IPS-15b (cell line): ENCODE measurements at regions not wholly inside any gene's neighbourhood (a gene's known extent, or its start where the extent isn't known, plus 50 kb on each side); places are given as distances from the start of the nearest gene placed in this dataset.

Experiments used
- H3K27me3 ChIP-seq: one replicate; pipeline ENCODE4 v1.6.1; 2013; ENCODE audit warnings: low read length; ENCODE audit not compliant: control insufficient read depth, insufficient read depth
- H3K36me3 ChIP-seq: one replicate; pipeline ENCODE4 v1.6.1; 2013; ENCODE audit warnings: low read length; ENCODE audit not compliant: control insufficient read depth, insufficient read depth
- H3K4me1 ChIP-seq: one replicate; pipeline ENCODE4 v1.6.1; 2013; ENCODE audit warnings: mild to moderate bottlenecking, low read length; ENCODE audit not compliant: control insufficient read depth, insufficient read depth
- H3K4me3 ChIP-seq: one replicate; pipeline ENCODE4 v1.5.1; 2013; ENCODE audit warnings: low read depth, low read length
- H3K9ac ChIP-seq: one replicate; pipeline ENCODE4 v1.6.1; 2013; ENCODE audit warnings: low read depth, mild to moderate bottlenecking, low read length
- H3K9me3 ChIP-seq: one replicate; pipeline ENCODE4 v1.6.1; 2013; ENCODE audit warnings: mild to moderate bottlenecking, low read length; ENCODE audit not compliant: control insufficient read depth, insufficient read depth

GRCh38 chr3:65029130-65029529 lies 341.3 kb upstream of the ADAMTS9 start:
- H3K27me3 ChIP-seq = no peaks in the 10 kb centered on the region
- no peak overlapping the region for H3K4me3 ChIP-seq
- no peak overlapping the region for H3K9ac ChIP-seq
- H3K9me3 ChIP-seq = no peaks in the 10 kb centered on the region
- peaks cover 5% of the 10 kb centered on the region for H3K4me1 ChIP-seq
- H3K36me3 ChIP-seq = no peaks in the 10 kb centered on the region

GRCh38 chr3:65028024-65028423 lies 340.2 kb upstream of the ADAMTS9 start:
- Histone ChIP-seq H3K9me3 (no peaks in the 10 kb centered on the region), H3K9ac (no peak overlapping the region), H3K4me3 (no peak overlapping the region), H3K27me3 (no peaks in the 10 kb centered on the region), H3K36me3 (no peaks in the 10 kb centered on the region), H3K4me1 (peaks cover 5% of the 10 kb centered on the region)

- no peaks in the 10 kb centered on the region for H3K27me3 ChIP-seq
- H3K4me3 ChIP-seq = no peak overlapping the region
- H3K4me1 ChIP-seq = peaks cover 5% of the 10 kb centered on the region
- H3K9ac ChIP-seq = no peak overlapping the region
- H3K9me3 ChIP-seq = no peaks in the 10 kb centered on the region
- H3K36me3 ChIP-seq = no peaks in the 10 kb centered on the region
These were observed 339.5 kb upstream of the ADAMTS9 start for GRCh38 chr3:65027335-65027734.

GRCh38 chr3:65026151-65026550 lies 338.4 kb upstream of the ADAMTS9 start:
- Histone ChIP-seq H3K4me3 (no peak overlapping the region), H3K4me1 (peaks cover 5% of the 10 kb centered on the region), H3K9me3 (no peaks in the 10 kb centered on the region), H3K27me3 (no peaks in the 10 kb centered on the region), H3K36me3 (no peaks in the 10 kb centered on the region), H3K9ac (no peak overlapping the region)

- Histone ChIP-seq H3K9ac (no peak overlapping the region), H3K4me3 (no peak overlapping the region), H3K4me1 (peaks cover 5% of the 10 kb centered on the region), H3K9me3 (no peaks in the 10 kb centered on the region), H3K36me3 (no peaks in the 10 kb centered on the region), H3K27me3 (no peaks in the 10 kb centered on the region)
These were observed 336.3 kb upstream of the ADAMTS9 start for GRCh38 chr3:65024148-65024547.

GRCh38 chr3:65020281-65021160 lies 332.7 kb upstream of the ADAMTS9 start:
- Histone ChIP-seq H3K9ac (no peak overlapping the region), H3K4me1 (no peaks in the 10 kb centered on the region), H3K9me3 (no peaks in the 10 kb centered on the region), H3K4me3 (no peak overlapping the region), H3K36me3 (no peaks in the 10 kb centered on the region), H3K27me3 (no peaks in the 10 kb centered on the region)

- Histone ChIP-seq H3K9ac (no peak overlapping the region), H3K4me1 (no peaks in the 10 kb centered on the region), H3K27me3 (no peaks in the 10 kb centered on the region), H3K4me3 (no peak overlapping the region), H3K9me3 (no peaks in the 10 kb centered on the region), H3K36me3 (no peaks in the 10 kb centered on the region)
These were observed 331.7 kb upstream of the ADAMTS9 start for GRCh38 chr3:65019443-65020055.

GRCh38 chr3:65018801-65019200 lies 331.0 kb upstream of the ADAMTS9 start:
- no peaks in the 10 kb centered on the region for H3K4me1 ChIP-seq
- no peaks in the 10 kb centered on the region for H3K27me3 ChIP-seq
- no peaks in the 10 kb centered on the region for H3K36me3 ChIP-seq
- H3K9ac ChIP-seq = no peak overlapping the region
- no peaks in the 10 kb centered on the region for H3K9me3 ChIP-seq
- H3K4me3 ChIP-seq = no peak overlapping the region

GRCh38 chr3:65017359-65017758 lies 329.6 kb upstream of the ADAMTS9 start:
- Histone ChIP-seq H3K27me3 (no peaks in the 10 kb centered on the region), H3K9me3 (no peaks in the 10 kb centered on the region), H3K36me3 (no peaks in the 10 kb centered on the region), H3K4me1 (no peaks in the 10 kb centered on the region), H3K4me3 (no peak overlapping the region), H3K9ac (no peak overlapping the region)

- no peak overlapping the region for H3K9ac ChIP-seq
- H3K4me3 ChIP-seq = no peak overlapping the region
- no peaks in the 10 kb centered on the region for H3K4me1 ChIP-seq
- no peaks in the 10 kb centered on the region for H3K27me3 ChIP-seq
- H3K9me3 ChIP-seq = no peaks in the 10 kb centered on the region
- no peaks in the 10 kb centered on the region for H3K36me3 ChIP-seq
These were observed 327.9 kb upstream of the ADAMTS9 start for GRCh38 chr3:65015711-65016110.

GRCh38 chr3:65013053-65013452 lies 325.3 kb upstream of the ADAMTS9 start:
- H3K4me3 ChIP-seq = no peak overlapping the region
- no peak overlapping the region for H3K9ac ChIP-seq
- H3K36me3 ChIP-seq = no peaks in the 10 kb centered on the region
- no peaks in the 10 kb centered on the region for H3K4me1 ChIP-seq
- H3K27me3 ChIP-seq = no peaks in the 10 kb centered on the region
- H3K9me3 ChIP-seq = no peaks in the 10 kb centered on the region

- H3K27me3 ChIP-seq = peaks cover 2% of the 10 kb centered on the region
- no peaks in the 10 kb centered on the region for H3K36me3 ChIP-seq
- no peak overlapping the region for H3K4me3 ChIP-seq
These were observed 318.5 kb upstream of the ADAMTS9 start for GRCh38 chr3:65006300-65006739.

More at GRCh38 chr3:65006300-65006739, 318.5 kb upstream of the ADAMTS9 start:
- H3K9ac ChIP-seq = no peak overlapping the region
- H3K4me1 ChIP-seq = no peaks in the 10 kb centered on the region
- no peaks in the 10 kb centered on the region for H3K9me3 ChIP-seq
